ENCODE measurements at regions not wholly inside any gene's neighbourhood (a gene's known extent, or its start where the extent isn't known, plus 50 kb on each side); places are given as distances from the start of the nearest gene placed in this dataset.

DNA sequence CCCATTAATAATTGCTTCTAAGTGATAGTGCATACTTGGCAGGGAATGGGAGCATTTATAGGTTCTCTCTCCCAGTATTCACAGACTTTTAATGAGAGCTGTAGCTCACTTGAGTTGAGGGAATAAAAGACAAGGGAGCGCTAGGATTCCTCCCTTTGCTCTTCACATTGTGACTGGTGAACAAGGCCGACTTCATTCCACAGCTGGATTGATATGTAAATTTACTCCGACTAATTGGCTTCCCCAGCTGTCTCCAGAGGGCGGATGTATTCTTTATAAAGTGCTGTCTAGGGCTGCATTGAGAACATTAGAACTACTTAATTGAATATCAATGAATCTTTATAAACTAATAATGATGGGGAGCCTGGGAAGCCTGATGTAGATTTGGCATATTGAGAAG is 63.4 kb downstream of the GPR50 start:
- no peak overlapping the region for H3K27ac Mint-ChIP-seq
- Histone ChIP-seq H3K9ac (ENCODE audit: extremely low read depth, low read length, poor library complexity, severe bottlenecking) (no peak overlapping the region), H3K9me3 (ENCODE audit: control insufficient read depth, low read length) (no peaks in the 10 kb centered on the region), H3K4me3 (ENCODE audit: low read length) (no peak overlapping the region), H3K27me3 (ENCODE audit: control insufficient read depth, insufficient read depth, low read length, poor library complexity, severe bottlenecking) (no peaks in the 10 kb centered on the region), H3K36me3 (ENCODE audit: control insufficient read depth, insufficient read depth, low read length) (no peaks in the 10 kb centered on the region), H3K27ac (ENCODE audit: low read depth, low read length) (no peak overlapping the region), H3K4me1 (ENCODE audit: control insufficient read depth, insufficient read depth, low read length) (no peaks in the 10 kb centered on the region)
- DNase-seq, result no peak
- 11% methylated on average over 4 of the region's 4 CpGs; no CpG with 5 or more reads in 1 of the 2 experiments for WGBS, 2 experiments (ENCODE audit: insufficient coverage in 1 of 2, insufficient read length in 1 of 2)
- H3K27me3 Mint-ChIP-seq (ENCODE audit: insufficient read depth), result no peaks in the 10 kb centered on the region
- no peak overlapping the region for H3K4me3 Mint-ChIP-seq
- no peaks in the 10 kb centered on the region for H3K36me3 Mint-ChIP-seq (ENCODE audit: low read depth)
- H3K9me3 Mint-ChIP-seq, result peaks cover 15% of the 10 kb centered on the region
- TF ChIP-seq, protein P1, sequence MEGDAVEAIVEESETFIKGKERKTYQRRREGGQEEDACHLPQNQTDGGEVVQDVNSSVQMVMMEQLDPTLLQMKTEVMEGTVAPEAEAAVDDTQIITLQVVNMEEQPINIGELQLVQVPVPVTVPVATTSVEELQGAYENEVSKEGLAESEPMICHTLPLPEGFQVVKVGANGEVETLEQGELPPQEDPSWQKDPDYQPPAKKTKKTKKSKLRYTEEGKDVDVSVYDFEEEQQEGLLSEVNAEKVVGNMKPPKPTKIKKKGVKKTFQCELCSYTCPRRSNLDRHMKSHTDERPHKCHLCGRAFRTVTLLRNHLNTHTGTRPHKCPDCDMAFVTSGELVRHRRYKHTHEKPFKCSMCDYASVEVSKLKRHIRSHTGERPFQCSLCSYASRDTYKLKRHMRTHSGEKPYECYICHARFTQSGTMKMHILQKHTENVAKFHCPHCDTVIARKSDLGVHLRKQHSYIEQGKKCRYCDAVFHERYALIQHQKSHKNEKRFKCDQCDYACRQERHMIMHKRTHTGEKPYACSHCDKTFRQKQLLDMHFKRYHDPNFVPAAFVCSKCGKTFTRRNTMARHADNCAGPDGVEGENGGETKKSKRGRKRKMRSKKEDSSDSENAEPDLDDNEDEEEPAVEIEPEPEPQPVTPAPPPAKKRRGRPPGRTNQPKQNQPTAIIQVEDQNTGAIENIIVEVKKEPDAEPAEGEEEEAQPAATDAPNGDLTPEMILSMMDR (conservative IDR thresholded peaks at IDR 0.05), result no peak
- no peaks in the 10 kb centered on the region for H3K4me1 Mint-ChIP-seq

DNA sequence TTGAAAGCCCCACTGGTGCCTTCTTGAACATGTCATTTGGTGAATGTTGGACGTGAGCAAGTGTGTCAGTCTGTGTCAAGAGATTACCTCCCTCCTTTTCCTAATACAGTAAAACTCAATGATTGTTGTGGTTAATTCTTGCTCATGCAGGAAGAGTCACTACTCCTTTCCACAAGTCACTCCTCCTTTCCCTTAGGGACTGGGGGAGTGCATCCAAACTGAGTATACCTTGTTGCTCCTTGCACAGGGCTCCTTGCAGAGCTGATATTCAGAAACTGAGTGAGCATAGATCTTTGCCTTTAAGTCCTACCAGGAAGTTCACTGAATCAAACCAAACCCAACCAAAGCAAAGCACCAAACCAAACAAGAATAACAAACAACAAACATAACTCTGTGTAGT is 63.9 kb downstream of the GPR50 start:
- no peak overlapping the region for H3K27ac ChIP-seq (ENCODE audit: low read depth, low read length)
- no CpG with 5 or more reads among the region's 1 CpG for WGBS, 2 experiments (ENCODE audit: insufficient coverage in 1 of 2, insufficient read length in 1 of 2)

DNA sequence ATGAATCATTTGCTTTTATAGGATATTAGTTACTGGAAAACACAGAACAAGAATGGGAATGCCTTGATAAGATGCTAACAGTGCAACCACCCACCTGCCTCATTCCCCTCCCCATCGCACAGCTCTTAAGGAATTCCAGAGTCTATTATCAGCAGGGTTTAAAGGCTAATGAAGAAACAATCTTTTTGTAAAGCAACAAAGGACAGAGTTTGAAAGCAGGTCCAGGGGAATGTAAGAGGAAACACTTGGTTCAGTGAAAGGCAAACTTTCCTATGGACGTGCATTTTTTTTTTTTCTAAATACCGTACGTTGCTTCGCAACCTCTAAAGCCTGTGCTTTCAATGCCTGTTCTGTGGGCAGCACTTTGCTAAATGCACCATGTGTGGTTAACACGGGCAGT is 92.5 kb downstream of the GPR50 start:
- H3K27me3 ChIP-seq (ENCODE audit: control insufficient read depth, insufficient read depth, low read length, poor library complexity, severe bottlenecking), result no peaks in the 10 kb centered on the region
- Mint-ChIP-seq H3K27me3 (ENCODE audit: insufficient read depth) (no peaks in the 10 kb centered on the region), H3K4me3 (no peak overlapping the region), H3K36me3 (ENCODE audit: low read depth) (no peaks in the 10 kb centered on the region), H3K4me1 (no peaks in the 10 kb centered on the region), H3K27ac (no peak overlapping the region), H3K9me3 (peaks cover 66% of the 10 kb centered on the region)
- TF ChIP-seq, protein P1 (conservative IDR thresholded peaks at IDR 0.05), result no peak
- H3K9me3 ChIP-seq (ENCODE audit: control insufficient read depth, low read length), result no peaks in the 10 kb centered on the region
- DNase-seq, result no peak
- H3K4me1 ChIP-seq (ENCODE audit: control insufficient read depth, insufficient read depth, low read length), result no peaks in the 10 kb centered on the region
- H3K4me3 ChIP-seq (ENCODE audit: low read length), result no peak overlapping the region
- no peaks in the 10 kb centered on the region for H3K36me3 ChIP-seq (ENCODE audit: control insufficient read depth, insufficient read depth, low read length)
- no peak overlapping the region for H3K27ac ChIP-seq (ENCODE audit: low read depth, low read length)
- WGBS, 2 experiments (ENCODE audit: insufficient coverage in 1 of 2, insufficient read length in 1 of 2), result 40 to 88% methylated on average over 1 to 5 of the region's 6 CpGs
- no peak overlapping the region for H3K9ac ChIP-seq (ENCODE audit: extremely low read depth, low read length, poor library complexity, severe bottlenecking)

More for the DNA sequence above, 63.9 kb downstream of the GPR50 start:
- Histone ChIP-seq H3K36me3 (ENCODE audit: control insufficient read depth, insufficient read depth, low read length) (no peaks in the 10 kb centered on the region), H3K4me3 (ENCODE audit: low read length) (no peak overlapping the region), H3K9ac (ENCODE audit: extremely low read depth, low read length, poor library complexity, severe bottlenecking) (no peak overlapping the region), H3K27me3 (ENCODE audit: control insufficient read depth, insufficient read depth, low read length, poor library complexity, severe bottlenecking) (no peaks in the 10 kb centered on the region), H3K4me1 (ENCODE audit: control insufficient read depth, insufficient read depth, low read length) (no peaks in the 10 kb centered on the region), H3K9me3 (ENCODE audit: control insufficient read depth, low read length) (no peaks in the 10 kb centered on the region)
- Mint-ChIP-seq H3K27ac (no peak overlapping the region), H3K36me3 (ENCODE audit: low read depth) (no peaks in the 10 kb centered on the region), H3K27me3 (ENCODE audit: insufficient read depth) (no peaks in the 10 kb centered on the region), H3K4me3 (no peak overlapping the region), H3K4me1 (no peaks in the 10 kb centered on the region), H3K9me3 (peaks cover 15% of the 10 kb centered on the region)
- TF ChIP-seq, protein P1 (conservative IDR thresholded peaks at IDR 0.05), result no peak
- DNase-seq, result no peak
